IMR-90 (cell line): ENCODE measurements at regions not wholly inside any gene's neighbourhood (a gene's known extent, or its start where the extent isn't known, plus 50 kb on each side); places are given as distances from the start of the nearest gene placed in this dataset.
"Not testable (repeated sequence)": the region's sequence is repeated elsewhere in the genome, so short reads cannot be mapped to it uniquely, and the experiment has no call there.

Source experiments
- MXI1 ChIP-seq: IDR thresholded peaks from 2 replicates; pipeline ENCODE4 v1.6.1; 2012; ENCODE audit warnings: low read depth, mild to moderate bottlenecking, low read length, moderate library complexity, borderline replicate concordance
- POLR2A ChIP-seq: IDR thresholded peaks from 2 replicates; pipeline ENCODE4 v1.6.1; 2012; ENCODE audit warnings: mild to moderate bottlenecking, low read depth, low read length

DNA sequence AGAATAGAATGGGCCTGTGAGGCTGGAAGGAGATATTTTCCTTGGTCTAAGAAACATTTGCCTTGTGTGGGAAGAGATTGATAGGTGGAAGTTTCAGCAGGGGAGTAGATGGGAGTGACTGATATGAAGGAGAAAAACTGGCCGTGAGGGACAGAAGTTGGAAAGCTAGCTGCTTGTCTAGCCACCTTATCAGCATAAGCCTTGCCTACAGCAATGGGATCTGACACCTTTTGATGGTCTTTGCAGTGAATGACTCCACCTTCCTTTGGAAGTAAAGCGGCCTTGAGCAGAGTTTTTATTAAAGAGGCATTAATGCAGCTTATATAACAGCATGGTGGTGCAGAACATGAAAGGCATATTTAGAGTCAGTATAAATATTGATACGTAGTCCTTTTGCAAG, 120.1 kb upstream of the INTU start:
- TF ChIP-seq MXI1, POLR2A: not testable (repeated sequence)
